ENCODE measurements at regions not wholly inside any gene's neighbourhood (a gene's known extent, or its start where the extent isn't known, plus 50 kb on each side); places are given as distances from the start of the nearest gene placed in this dataset.

- no peak for TF ChIP-seq CTCF (IDR thresholded peaks at IDR 0.05)
- TF ChIP-seq SIN3A (IDR thresholded peaks at IDR 0.05; ENCODE audit: borderline replicate concordance, insufficient read depth, low read depth, low read length): no peak
Observed at GRCh38 chr21:22804151-22804550, 1805.9 kb downstream of the NCAM2 start.

Data from Panc1 (cell line).